ENCODE measurements at regions not wholly inside any gene's neighbourhood (a gene's known extent, or its start where the extent isn't known, plus 50 kb on each side); places are given as distances from the start of the nearest gene placed in this dataset.

- no peak for DNase-seq
Observed at GRCh38 chr10:78730754-78731153, 338.0 kb upstream of the ZMIZ1 start.

DNA sequence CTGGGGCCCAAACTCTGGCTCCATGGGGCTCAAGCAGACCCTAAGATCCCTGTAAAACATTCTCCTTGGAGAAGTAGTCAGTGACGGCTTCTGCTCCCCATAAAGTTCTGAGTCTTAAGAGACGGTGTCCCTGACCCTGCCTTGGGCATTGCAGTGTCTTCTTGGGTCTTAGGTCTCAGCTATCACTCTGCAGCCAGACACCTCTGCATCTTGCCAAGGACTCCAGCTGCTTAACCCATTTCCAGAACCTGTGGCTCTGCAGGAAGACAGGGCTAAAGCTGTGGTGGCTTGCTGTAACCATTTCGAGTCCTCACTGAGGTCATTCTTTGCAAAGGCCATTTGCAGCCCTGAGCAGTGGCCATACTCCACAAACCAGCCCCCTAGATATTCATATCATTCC, 337.1 kb upstream of the ZMIZ1 start:
- no peak for DNase-seq

DNA sequence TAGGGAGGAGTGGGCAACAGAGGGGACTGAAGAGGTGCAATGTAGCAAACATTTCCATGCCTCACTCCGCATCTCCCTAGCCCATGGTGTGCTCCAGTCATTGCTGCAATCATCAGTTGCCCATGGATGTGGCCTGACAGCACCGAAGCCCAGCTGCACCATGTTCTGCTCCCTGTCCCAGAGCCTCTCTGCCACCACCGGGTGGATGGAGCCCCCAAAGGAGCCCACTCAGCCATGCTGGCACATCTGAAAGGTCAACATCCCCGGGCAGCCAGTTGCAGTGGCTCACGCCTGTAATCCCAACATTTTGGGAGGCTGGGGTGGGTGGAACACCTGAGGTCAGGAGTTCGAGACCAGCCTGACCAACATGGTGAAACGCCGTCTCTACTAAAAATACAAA, 336.4 kb upstream of the ZMIZ1 start:
- DNase-seq, result no peak

DNA sequence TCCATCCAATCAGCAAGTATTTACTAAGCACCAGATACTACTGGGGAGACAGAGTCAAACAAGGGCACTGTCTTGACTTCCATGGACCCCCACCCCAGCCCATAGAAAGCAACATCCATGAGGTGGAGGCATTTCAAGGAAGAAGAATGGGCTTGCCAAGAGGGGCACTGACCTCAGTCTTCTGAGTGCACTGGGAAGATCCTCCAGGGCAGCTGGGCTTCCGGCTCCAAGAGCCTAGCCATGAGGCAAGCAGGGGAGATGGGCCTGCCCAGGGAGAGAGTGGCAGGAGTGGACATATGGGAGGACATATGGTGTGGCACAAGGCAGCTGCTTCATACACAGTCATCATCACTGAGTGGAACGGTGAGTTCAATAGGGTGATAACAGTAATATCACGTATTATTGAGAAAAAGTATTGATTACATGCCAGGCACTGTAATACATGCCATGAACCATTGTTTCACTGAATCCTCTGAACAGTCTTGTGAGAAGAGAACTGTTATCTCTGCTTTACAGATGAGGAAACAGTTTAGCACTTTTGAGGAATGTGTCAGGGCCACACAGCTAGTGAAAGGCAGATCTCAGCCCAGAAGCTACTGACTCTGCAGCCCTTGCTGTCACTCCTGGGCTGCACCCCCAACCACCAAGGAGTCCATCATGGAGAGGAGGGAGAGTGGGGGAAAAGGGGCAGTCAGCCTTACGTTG, 331.7 kb upstream of the ZMIZ1 start:
- no peak for DNase-seq

DNA sequence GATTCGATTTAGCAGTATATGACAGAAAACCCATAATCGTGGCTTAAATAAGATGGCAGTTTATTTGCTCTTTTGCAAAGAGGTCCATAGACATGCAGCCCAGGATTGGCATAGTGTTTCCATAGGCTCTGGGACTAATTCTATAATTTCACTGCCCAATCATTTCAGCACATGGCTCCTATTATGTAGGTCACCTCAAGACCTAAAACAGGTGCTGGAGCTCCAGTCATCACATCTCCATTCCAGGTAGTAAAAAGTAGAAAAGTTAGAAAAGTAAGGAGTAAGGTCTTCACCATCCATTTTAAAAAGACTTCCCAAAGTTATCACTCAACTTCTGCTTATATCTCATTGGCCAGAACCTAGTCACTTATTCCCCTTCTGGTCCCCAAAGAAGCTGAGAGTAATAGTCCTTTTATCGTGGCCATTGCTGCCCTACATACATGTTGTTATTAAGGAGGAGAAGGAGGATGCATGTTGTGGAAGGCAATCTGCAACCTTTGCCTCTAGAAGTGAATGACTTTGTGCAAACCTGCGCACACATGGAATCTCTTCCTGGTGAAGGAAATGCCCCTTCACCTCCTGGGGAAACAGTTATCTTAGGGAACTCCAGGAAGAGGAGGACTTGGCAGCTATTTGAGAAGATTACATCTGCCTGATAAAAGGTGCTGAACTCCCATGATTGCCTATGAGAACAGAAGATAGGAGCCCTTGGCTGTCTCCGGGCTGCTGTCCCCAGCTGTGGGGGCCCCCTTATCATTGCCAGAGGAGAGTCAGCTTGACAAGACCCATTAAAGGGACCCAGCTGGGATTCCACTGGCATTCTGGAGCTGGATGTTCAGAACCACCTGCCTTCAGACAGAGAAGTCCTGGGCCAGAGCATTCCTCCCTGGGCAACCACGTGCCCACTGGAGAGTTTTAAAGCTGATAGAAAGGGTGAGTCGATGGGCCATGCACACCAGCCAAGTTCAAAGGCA, 330.6 kb upstream of the ZMIZ1 start:
- no peak for DNase-seq

DNA sequence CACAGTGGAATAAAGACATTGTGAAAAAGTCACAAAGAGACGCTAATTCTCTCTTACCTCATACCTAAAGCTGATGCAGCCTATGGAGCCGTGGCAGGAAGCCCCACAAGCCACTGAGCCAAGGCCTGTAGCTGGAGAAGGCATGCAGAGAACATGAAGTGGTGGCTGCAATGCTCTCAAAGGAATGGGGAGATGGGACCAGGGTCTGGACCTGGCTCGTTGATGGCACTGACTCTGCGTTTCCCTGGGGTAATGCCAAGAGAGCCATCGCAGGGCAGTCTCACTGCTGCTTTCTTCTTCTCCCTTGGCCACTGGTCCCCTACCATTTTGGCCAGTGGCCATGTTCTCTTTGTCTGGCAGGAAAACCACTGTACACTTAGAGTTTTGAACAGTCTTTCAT, 329.9 kb upstream of the ZMIZ1 start:
- no peak for DNase-seq

DNA sequence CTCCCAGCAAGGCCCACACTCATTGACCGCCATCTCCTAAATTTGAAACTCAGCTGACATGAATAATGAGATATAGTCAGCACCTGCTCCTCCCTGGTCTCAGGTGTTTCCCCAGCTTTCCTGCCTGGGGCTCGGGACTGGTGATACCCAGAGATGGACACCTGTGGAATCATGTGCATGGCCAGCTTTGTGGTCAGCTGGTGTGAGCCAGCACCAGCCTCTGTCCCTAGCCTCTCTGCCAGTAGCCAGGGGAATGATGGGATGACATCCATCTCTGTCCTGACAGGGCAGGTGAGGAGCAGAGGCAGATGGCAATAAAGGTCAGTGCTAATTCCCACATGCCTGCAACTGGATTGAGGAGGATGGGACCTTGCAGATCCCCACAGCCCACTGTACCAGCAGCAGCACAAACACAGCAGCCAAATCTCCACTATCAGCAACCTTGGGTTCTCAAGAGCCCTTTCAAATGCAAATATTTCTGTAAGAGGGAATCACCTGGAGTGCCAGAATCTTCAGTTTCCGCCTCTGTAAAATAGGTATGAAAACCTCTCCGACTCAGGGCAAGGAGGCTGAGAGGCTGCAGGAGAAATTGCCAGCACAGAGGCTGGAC, 329.2 kb upstream of the ZMIZ1 start:
- DNase-seq, result no peak

DNA sequence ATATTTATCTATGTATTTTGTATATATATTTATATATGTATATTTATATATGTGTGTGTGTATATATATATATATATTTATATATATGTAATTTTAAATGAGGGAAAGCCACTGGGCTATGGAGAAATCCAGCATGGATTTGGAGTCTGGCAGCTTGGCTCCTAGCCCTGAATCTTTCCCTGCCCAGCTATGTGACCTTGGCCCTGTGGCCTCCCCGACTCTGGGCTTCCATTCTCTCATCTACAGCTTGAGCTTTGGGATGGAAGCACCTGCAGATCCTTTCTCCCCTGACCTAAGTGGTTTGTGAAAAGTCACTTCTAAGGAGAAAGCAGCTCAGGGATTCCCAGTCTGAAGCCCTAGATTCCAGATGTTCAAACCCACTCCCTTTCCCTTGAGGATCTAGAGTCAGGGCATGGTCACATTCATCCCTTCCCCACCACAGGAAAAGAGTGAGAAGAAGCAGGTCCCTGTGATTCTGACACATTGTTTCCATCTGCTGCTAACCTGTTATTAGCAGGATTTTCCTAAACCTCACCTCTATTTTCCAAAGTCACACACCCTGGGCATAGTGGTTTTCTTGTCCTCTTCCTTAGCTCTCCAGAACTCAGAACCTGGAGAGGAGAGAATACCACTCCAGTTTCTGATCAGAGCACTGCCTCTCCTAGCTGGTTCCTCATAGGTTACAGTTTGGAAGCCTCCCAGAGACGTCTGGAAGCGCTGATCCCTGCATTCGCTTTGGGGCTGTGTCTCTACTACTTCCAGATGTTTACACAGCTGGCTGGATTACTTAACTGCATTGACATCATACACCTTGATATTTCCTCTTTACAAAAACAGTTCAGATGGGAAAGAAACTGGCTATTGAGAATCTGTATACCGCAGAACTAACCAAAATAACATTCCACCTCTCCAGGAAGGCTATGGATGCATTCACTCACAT, 327.5 kb upstream of the ZMIZ1 start:
- DNase-seq, result no peak

DNA sequence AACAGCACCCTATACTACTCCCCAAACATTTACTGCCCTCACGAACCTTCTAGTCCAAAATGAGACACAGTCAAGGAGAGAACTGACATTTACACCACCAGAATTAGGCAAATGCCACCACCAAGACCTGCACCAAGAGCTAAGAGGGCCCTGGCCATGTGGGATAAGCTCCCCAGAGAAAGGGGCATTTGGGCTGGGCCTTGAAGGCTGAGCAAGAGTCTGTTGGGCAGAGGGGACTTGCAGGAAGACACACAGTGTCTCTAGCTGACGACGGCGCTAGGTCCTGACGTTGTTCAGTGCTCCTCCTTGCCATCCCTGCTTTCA, 326.4 kb upstream of the ZMIZ1 start:
- DNase-seq, result no peak

DNA sequence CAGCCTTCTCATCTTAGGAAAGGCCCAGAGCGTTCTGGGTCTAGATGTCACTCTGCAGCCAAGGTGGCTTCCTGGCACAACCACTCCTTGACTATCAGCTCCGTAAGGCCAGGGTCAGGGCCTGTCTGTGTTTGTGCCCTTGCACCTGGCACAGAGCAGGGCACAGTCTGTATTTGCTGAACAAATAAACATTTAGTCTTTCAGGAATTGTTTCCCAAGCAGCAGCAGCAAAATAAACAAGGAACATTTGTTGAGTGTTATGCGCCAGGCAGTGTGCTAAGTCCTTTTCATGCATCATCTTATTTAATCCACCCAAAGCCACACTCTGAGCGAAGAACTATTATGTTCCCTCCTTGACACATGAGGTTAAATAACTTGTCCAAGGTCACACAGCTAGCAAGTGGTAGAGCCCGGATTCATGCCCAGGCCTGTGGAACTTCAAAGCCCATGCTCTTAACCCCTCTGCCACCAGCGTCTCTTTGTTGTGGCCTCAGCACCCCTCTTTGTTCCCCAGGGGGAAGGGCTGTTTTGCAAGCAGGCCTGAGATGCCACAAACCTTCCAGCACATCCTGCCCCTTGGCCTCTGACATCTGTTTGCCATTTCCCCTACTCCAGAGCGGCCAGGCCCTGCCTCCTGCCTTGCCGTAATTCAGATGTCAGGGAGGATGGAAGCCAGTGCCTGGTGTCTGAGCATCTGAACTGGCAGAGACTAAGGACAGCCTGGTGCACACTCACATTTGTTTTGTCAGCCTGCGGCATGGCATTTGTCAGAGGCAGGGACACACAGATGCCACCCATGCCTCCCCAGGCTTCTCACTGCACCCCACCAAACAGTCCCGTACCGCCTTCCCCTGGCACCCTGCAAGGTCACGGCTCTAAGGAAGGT, 325.8 kb upstream of the ZMIZ1 start:
- DNase-seq, result peak; percentile 24

DNA sequence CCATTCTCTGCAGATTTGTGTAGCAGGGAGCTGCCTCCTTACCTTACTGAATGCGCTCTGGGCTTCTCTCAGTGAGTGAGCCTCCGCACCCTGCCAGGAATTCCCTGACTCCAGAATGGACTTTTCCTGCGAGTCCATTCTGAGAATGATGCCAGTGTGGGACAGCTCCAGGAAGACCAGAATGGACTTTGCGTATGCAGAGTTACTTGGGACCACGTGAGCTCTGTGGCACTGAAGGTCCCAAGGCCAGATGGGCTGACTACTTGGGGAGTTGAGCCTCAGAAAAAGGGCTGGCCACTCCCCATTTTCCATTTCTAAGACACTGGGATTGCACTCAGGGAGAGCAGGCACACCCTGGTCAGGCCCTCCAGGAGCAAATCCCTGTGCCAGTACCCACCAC, 324.7 kb upstream of the ZMIZ1 start:
- DNase-seq, result no peak

- no peak for DNase-seq
Observed at GRCh38 chr10:78744491-78745090, 324.2 kb upstream of the ZMIZ1 start.

- no peak for DNase-seq
Observed at GRCh38 chr10:78745441-78745840, 323.3 kb upstream of the ZMIZ1 start.

- DNase-seq, result no peak
Observed at GRCh38 chr10:78746155-78746763, 322.5 kb upstream of the ZMIZ1 start.

GRCh38 chr10:78747401-78748234, 321.1 kb upstream of the ZMIZ1 start:
- DNase-seq, result no peak

DNA sequence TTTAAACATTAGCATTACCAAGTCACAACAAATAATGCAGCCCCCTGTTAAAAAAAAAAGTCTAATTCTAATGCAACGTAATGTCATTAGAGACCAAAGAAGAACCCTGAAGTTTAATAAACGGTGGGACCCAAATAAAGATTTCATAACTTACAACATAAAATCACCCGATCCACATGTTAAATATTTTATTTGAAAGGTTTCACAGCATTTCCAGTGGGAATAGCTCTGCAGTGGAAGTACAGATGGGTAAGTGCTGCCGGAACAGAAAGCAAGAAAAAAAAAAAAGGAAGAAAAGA, 320.6 kb upstream of the ZMIZ1 start:
- DNase-seq, result no peak

DNA sequence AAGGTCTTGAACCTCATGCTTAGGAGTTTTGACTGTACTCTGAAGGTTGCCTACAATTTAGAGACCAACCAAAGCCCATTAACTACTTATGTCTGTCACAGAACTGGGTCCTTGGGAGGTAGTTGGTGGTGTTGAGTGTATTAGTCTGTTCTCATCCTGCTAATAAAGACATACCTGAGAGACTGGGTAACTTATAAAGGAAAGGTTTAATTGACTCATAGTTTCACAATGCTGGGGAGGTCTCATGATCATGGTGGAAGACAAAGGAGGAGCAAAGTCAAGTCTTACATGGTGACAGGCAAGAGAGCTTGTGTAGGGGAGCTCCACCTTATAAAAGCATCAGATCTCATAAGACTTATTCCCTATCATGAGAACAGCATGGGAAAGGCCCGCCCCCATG, 319.6 kb upstream of the ZMIZ1 start:
- DNase-seq, result no peak

- DNase-seq, result no peak
Observed at GRCh38 chr10:78749898-78750297, 318.9 kb upstream of the ZMIZ1 start.

DNA sequence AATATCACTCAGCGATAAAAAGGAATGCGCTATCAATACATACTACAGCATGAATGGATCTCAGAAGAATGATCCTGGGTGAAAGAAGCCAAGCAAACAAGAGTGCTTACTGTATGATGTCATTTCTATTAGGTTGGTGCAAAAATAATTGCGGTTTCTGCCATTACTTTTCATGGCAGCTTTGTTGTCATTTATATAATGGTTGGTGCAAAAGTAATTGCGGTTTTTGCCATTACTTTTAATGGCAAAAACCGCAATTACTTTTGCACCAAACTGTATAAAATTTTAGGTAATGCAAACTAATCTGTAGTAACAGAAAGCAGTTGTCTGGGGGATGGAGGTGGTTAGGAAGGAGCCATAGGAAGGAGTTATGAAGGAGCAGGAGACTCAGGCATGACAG, 318.3 kb upstream of the ZMIZ1 start:
- no peak for DNase-seq

- no peak for DNase-seq
Observed at GRCh38 chr10:78751716-78752115, 317.1 kb upstream of the ZMIZ1 start.

All from NCI-H1694 (cell line).